NCI-H748 (cell line): ENCODE measurements at regions not wholly inside any gene's neighbourhood (a gene's known extent, or its start where the extent isn't known, plus 50 kb on each side); places are given as distances from the start of the nearest gene placed in this dataset.

Experiments used
- DNase-seq: peaks from one replicate; lab custom pipeline; 2025; ENCODE audit not compliant: unreplicated experiment; lab: John Stamatoyannopoulos, UW

GRCh38 chr2:122261911-122262310 is 506.5 kb downstream of the TSN start:
- no peak for DNase-seq

GRCh38 chr2:122263746-122264145 is 508.3 kb downstream of the TSN start:
- no peak for DNase-seq

GRCh38 chr2:122266636-122267035 is 511.2 kb downstream of the TSN start:
- no peak for DNase-seq

GRCh38 chr2:122267947-122268346 is 512.5 kb downstream of the TSN start:
- DNase-seq: no peak

GRCh38 chr2:122273785-122274419 is 518.5 kb downstream of the TSN start:
- DNase-seq: no peak

GRCh38 chr2:122277956-122278355 is 522.5 kb downstream of the TSN start:
- DNase-seq: no peak

GRCh38 chr2:122300758-122301157 is 545.3 kb downstream of the TSN start:
- DNase-seq: no peak

- DNase-seq: no peak
Measured at GRCh38 chr2:122307763-122308162, 552.3 kb downstream of the TSN start.

GRCh38 chr2:122315306-122315705 is 559.9 kb downstream of the TSN start:
- no peak for DNase-seq

- no peak for DNase-seq
Measured at GRCh38 chr2:122319539-122320132, 564.2 kb downstream of the TSN start.

- DNase-seq: no peak
Measured at GRCh38 chr2:122322815-122323214, 567.4 kb downstream of the TSN start.

GRCh38 chr2:122323927-122324326 is 568.5 kb downstream of the TSN start:
- no peak for DNase-seq

GRCh38 chr2:122326471-122326870 is 571.0 kb downstream of the TSN start:
- no peak for DNase-seq

- no peak for DNase-seq
Measured at GRCh38 chr2:122328816-122329215, 573.4 kb downstream of the TSN start.

- DNase-seq: no peak
Measured at GRCh38 chr2:122329278-122329677, 573.8 kb downstream of the TSN start.

- DNase-seq: no peak
Measured at GRCh38 chr2:122333932-122334331, 578.5 kb downstream of the TSN start.

GRCh38 chr2:122338000-122338399 is 582.5 kb downstream of the TSN start:
- DNase-seq: no peak

- peak; percentile 35 for DNase-seq
Measured at GRCh38 chr2:122340246-122340645, 584.8 kb downstream of the TSN start.

- DNase-seq: no peak
Measured at GRCh38 chr2:122341007-122341406, 585.6 kb downstream of the TSN start.

GRCh38 chr2:122352151-122352550 is 596.7 kb downstream of the TSN start:
- DNase-seq: peak; percentile 58

GRCh38 chr2:122357998-122358397 is 602.5 kb downstream of the TSN start:
- no peak for DNase-seq

GRCh38 chr2:122358729-122359128 is 603.3 kb downstream of the TSN start:
- no peak for DNase-seq

- no peak for DNase-seq
Measured at GRCh38 chr2:122363885-122364284, 608.4 kb downstream of the TSN start.
